NCI-H526 (cell line): ENCODE measurements at regions not wholly inside any gene's neighbourhood (a gene's known extent, or its start where the extent isn't known, plus 50 kb on each side); places are given as distances from the start of the nearest gene placed in this dataset.

ENCODE experiments used
- DNase-seq, 2 experiments: peaks; one replicate each; lab custom pipeline; 2025; lab: John Stamatoyannopoulos, UW

GRCh38 chr10:3987143-3987974, 202.3 kb upstream of the KLF6 start:
- no peak for DNase-seq

- DNase-seq = no peak
These were observed 201.6 kb upstream of the KLF6 start for GRCh38 chr10:3986493-3987142.

GRCh38 chr10:3982746-3983442, 197.9 kb upstream of the KLF6 start:
- no peak for DNase-seq

GRCh38 chr10:3981300-3981699, 196.3 kb upstream of the KLF6 start:
- no peak for DNase-seq

GRCh38 chr10:3980660-3981059, 195.7 kb upstream of the KLF6 start:
- DNase-seq = no peak

DNA sequence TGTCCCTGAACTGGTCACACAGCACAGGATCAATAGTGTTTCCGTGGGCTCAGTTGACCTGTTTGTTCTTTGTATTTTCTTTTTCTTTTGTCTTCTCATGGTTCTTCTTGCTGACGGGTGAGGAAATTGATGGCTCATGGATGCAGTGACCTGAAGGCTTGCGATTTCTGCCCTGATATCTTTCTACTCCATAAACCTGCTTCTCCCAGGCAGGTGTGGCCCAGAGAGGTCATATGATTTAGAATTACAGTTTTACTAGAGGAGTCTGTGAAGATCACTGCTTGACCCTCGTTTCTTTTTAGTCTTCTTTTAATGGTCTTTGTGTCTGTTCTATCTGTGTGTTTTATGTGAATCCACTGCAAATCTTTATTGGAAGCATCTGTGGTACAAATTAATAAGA, 195.1 kb upstream of the KLF6 start:
- DNase-seq = no peak

- no peak for DNase-seq
These were observed 193.8 kb upstream of the KLF6 start for GRCh38 chr10:3978761-3979160.

DNA sequence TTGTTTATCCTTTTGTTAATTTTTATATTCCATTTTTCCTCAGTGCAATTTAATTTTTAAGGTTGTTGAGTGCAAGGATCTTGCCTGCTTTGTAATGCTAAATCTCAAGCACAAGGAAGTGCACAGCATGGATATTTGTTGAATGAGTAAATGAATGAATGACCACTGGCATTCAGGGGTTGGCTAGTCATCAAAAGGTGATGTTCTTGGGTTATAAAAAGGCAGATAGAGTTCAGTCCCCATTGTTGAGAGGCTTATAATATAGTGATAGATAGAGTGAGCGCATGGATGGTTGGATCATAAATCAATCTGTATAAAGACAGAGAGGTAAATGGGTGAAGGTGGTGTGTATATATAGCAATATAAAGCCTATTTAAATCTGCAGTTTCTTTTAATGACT, 193.2 kb upstream of the KLF6 start:
- DNase-seq = no peak

DNA sequence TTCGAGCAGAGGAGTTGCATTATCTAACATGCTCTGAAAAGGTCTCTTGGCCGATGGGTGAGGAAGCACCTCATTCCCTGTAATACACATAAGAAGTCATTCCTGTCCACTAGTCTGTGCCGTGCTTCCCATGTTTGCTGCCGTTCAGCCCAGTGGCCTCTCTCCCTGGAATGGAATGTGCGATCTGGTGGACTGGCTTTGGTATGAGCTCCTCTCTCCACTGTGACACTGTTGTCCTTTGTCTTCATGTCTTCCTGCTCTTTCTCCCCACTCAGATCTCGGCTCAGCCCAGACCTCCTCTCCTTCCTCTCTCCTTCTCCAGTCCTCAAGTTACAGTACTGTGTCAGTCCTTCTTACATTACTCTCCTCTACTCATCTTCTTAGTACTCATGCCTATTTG, 192.8 kb upstream of the KLF6 start:
- DNase-seq = no peak

- DNase-seq = peak in 1 of 2 experiments; percentile 1
These were observed 191.7 kb upstream of the KLF6 start for GRCh38 chr10:3976718-3977117.

DNA sequence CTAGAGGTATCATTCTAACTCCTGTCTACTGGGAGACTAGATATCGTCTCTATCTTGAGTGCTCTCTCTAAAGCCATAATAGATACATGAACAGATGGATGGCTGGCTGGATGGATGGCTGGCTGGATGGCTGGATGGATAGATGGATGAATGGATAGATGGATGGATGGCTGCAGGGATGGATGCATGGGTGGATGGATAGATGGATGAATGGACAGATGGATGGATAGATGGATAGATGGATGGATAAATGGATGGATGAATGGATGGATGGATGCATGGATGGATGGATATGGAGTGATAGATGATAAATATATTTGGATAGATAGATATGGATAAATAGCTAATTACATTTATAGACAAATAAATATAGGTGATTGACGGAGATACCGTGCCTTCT, 191.2 kb upstream of the KLF6 start:
- no peak for DNase-seq

GRCh38 chr10:3975016-3975415, 190.0 kb upstream of the KLF6 start:
- no peak for DNase-seq

- DNase-seq = no peak
These were observed 187.7 kb upstream of the KLF6 start for GRCh38 chr10:3972460-3973301.

GRCh38 chr10:3971713-3972112, 186.7 kb upstream of the KLF6 start:
- DNase-seq = no peak

DNA sequence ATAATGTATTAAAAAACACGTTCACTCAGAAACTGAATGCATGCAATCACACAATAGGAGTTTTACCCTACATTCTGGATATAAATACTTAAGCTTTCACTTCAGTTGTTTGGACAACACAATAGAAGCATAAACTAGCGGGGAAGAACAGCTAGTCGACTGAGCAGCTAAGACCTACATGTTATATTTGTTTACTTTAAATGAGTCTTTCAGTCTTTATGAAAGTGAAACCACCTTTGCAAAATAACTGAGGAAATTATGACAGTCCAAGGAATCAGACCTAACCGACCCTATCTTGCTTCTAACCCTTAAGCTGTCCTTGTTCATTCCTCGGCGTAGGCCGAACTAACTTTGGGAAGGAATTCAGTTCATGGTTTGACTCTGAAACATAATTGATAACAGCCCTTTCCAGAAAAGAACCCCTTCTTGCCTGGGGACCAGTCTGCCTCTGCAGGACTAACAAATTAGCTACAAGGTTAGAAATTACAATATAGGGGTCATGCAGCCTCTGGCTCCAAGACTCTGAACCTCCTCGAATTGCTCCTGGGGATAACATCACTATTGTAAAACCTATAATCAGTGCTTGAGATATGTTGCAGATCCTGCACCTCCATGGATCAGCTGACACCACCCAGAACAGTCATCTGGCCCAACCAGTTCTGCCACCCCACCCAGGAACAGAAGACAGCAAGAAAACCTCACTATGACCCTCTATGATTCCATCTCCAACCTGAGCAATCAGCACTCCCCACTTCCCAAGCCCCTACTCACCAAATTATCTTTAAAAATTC, 185.1 kb upstream of the KLF6 start:
- DNase-seq = no peak

DNA sequence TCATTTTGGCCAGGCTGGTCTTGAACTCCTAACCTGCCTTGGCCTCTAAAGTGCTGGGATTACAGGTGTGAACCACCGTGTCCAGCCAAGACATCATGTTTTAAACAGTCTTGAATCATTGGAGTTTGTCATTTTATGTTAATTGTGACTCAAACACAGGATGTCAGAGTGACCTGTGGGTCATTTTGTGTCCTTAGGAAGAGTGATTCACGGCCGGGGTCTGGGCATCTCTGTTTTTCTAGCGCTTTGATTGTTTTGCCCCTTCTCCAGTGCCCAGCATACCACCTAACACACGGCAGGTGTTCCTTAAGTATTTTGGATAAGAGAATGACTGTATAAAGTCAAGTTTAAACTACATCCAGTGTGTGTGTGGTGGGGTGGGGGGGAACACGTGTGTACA, 183.7 kb upstream of the KLF6 start:
- DNase-seq = no peak

- DNase-seq = no peak
These were observed 179.5 kb upstream of the KLF6 start for GRCh38 chr10:3964516-3964915.

GRCh38 chr10:3963191-3963673, 178.2 kb upstream of the KLF6 start:
- DNase-seq = no peak

DNA sequence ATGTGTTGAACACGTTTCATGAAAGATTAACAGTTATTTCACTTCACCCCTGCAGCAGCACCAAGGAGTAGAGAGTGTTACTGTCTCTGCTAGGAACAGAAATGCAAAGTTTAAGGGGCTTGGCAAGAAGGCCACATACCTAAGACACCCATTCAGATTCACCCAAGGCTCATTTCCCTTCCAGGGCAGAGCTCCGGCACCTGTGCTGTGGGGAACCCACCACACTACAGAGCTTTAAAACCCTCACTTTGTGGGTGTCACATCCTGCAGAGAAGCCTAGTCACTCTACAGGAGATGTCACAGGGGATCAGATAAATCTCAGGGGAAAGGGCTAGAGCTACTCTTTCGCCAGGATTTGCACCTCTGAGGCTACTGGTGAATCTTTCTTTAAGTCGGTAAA, 176.1 kb upstream of the KLF6 start:
- DNase-seq = no peak

DNA sequence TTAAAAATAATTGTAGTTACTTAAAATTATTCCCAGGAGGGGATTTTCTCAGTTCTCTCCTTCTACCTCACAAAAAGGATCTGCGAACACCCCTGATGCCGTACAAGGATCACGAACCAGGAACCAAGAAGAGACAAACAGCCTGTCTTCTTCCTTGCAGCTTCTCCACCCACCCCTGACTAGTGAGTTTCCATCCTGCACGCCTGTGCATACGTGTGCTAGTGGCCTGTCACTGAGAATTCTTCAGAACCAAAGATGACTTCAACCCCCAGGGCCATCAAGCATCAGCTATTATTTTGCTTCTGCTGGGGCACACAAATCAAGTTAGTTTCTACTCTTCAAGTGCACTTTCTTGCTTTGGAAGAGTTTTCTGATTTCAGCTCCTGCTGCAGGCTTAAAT, 175.5 kb upstream of the KLF6 start:
- no peak for DNase-seq
